ENCODE measurements at regions not wholly inside any gene's neighbourhood (a gene's known extent, or its start where the extent isn't known, plus 50 kb on each side); places are given as distances from the start of the nearest gene placed in this dataset.

DNA sequence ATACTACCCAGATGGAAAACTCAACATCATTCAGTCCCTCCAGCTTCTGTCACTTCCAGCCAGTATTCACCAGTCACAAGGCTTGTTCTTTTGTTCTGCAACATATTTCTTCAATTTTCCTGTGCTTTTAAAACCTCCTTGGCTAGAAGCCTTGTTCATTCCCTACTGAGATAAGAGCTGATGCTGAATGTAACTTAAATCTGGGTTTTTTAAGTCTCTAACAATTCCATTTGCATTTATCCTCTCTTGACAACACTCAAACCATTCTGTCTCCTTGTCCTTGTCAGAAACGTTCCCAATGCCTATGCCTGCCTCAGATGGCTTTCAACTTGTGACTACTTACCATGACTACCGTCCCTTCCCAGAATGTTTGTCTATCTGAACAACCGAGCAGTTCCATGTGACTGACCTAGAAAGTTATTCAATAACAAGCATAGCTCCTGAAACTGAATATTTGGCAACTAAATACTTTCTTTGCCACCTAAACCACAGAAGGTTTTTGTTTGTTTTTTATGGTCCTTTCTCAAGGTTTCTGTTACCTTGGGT is 682.9 kb upstream of the GALNTL6 start:
- no peak overlapping the region for H3K4me3 ChIP-seq
- DNase-seq (ENCODE audit: low spot score in 2 of 2), result no peak
- no peaks in the 10 kb centered on the region for H3K27me3 ChIP-seq
- H3K4me1 ChIP-seq, result no peaks in the 10 kb centered on the region
- no peaks in the 10 kb centered on the region for H3K9me3 ChIP-seq
- intact Hi-C loops (cut with DNase I; ENCODE audit: low total_unique reads), result no loop called here
- H3K36me3 ChIP-seq, result no peaks in the 10 kb centered on the region
- no peak overlapping the region for H3K27ac ChIP-seq
- TF ChIP-seq POLR2AphosphoS5 (IDR thresholded peaks at IDR 0.05), result no peak
- TF ChIP-seq POLR2A (IDR thresholded peaks at IDR 0.05), result no peak
- TF ChIP-seq, protein P1, sequence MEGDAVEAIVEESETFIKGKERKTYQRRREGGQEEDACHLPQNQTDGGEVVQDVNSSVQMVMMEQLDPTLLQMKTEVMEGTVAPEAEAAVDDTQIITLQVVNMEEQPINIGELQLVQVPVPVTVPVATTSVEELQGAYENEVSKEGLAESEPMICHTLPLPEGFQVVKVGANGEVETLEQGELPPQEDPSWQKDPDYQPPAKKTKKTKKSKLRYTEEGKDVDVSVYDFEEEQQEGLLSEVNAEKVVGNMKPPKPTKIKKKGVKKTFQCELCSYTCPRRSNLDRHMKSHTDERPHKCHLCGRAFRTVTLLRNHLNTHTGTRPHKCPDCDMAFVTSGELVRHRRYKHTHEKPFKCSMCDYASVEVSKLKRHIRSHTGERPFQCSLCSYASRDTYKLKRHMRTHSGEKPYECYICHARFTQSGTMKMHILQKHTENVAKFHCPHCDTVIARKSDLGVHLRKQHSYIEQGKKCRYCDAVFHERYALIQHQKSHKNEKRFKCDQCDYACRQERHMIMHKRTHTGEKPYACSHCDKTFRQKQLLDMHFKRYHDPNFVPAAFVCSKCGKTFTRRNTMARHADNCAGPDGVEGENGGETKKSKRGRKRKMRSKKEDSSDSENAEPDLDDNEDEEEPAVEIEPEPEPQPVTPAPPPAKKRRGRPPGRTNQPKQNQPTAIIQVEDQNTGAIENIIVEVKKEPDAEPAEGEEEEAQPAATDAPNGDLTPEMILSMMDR (IDR thresholded peaks at IDR 0.05), result no peak

DNA sequence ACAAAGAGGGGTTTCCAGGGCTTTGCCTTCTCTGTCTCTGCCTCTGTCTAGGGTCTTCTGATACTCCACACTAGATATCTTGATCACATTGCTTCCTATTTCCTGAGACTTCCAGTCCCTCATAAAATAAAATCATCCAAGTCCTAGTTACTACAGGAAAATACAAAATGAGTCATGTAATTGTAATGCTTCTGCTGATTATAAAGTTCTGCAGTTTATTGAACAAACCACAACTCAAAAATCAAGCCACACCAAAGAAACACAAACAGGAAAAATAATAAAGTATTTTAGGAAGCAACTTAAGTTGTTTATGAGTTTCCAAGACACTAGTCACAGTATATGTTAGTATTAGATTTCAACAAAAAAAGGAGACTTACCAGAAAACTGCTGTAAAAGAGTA is 695.1 kb upstream of the GALNTL6 start:
- intact Hi-C loops (cut with DNase I; ENCODE audit: low total_unique reads), result no loop called here

DNA sequence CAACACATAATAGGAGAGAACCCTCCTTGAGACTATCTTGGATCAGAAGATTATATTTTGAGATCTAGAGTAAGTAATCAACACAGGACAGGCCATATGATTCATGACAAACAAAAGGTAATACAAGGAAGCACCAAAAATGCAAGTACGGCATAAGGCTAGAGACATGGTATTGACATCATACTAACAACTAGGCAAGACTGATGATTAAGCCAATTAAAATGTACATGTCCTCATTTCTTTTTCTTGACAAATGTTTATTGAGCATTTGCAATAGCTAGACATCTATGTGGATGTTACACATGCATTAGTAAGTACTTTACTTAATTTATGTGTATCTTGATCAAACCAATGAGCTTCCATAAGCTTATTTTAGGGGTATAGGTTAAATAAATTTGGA is 695.7 kb upstream of the GALNTL6 start:
- DNase-seq (ENCODE audit: low spot score in 2 of 2), result no peak
- H3K4me1 ChIP-seq, result no peaks in the 10 kb centered on the region
- peaks cover 0 to 13% of the 10 kb centered on the region in 2 donors for H3K9me3 ChIP-seq
- intact Hi-C loops (cut with DNase I; ENCODE audit: low total_unique reads), result no loop called here
- H3K36me3 ChIP-seq, result no peaks in the 10 kb centered on the region
- H3K4me3 ChIP-seq, result no peak overlapping the region
- TF ChIP-seq POLR2A (IDR thresholded peaks at IDR 0.05), result no peak
- TF ChIP-seq, protein P1 (IDR thresholded peaks at IDR 0.05), result no peak
- TF ChIP-seq POLR2AphosphoS5 (IDR thresholded peaks at IDR 0.05), result no peak
- H3K27me3 ChIP-seq, result no peaks in the 10 kb centered on the region
- H3K27ac ChIP-seq, result no peak overlapping the region

More for the DNA sequence above, 695.1 kb upstream of the GALNTL6 start:
- no peak for DNase-seq (ENCODE audit: low spot score in 2 of 2)
- H3K27me3 ChIP-seq, result no peaks in the 10 kb centered on the region
- TF ChIP-seq POLR2A (IDR thresholded peaks at IDR 0.05) (no peak), POLR2AphosphoS5 (IDR thresholded peaks at IDR 0.05) (no peak)
- TF ChIP-seq, protein P1 (IDR thresholded peaks at IDR 0.05), result no peak
- peaks cover 0 to 14% of the 10 kb centered on the region in 2 donors for H3K9me3 ChIP-seq
- no peaks in the 10 kb centered on the region for H3K36me3 ChIP-seq
- no peaks in the 10 kb centered on the region for H3K4me1 ChIP-seq
- H3K4me3 ChIP-seq, result no peak overlapping the region
- H3K27ac ChIP-seq, result no peak overlapping the region

DNA sequence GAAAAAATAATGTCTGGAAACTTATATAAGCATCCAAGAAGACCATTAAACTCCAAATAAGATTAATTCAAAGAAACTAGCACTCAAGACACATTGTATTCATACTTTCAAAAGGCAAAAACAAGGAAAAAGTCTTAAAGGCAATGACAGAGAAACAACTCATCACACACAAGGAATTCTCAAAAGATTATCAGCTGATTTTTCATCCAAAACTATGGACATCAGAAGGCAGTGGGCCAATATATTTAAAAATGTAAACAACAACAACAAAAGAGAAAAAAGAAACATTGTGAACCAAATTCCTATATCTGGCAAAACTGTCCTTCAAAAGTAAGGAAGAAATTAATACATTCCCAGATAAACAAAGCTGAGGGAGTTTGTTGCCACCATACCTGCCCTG is 711.4 kb upstream of the GALNTL6 start:
- TF ChIP-seq POLR2AphosphoS5 (IDR thresholded peaks at IDR 0.05) (no peak), POLR2A (IDR thresholded peaks at IDR 0.05) (no peak)
- TF ChIP-seq, protein P1 (IDR thresholded peaks at IDR 0.05), result no peak
- no peak overlapping the region for H3K27ac ChIP-seq
- no peak for DNase-seq (ENCODE audit: low spot score in 2 of 2)
- no peaks in the 10 kb centered on the region for H3K9me3 ChIP-seq
- no peaks in the 10 kb centered on the region for H3K4me1 ChIP-seq
- no peaks in the 10 kb centered on the region for H3K36me3 ChIP-seq
- H3K4me3 ChIP-seq, result no peak overlapping the region
- intact Hi-C loops (cut with DNase I; ENCODE audit: low total_unique reads), result no loop called here
- H3K27me3 ChIP-seq, result no peaks in the 10 kb centered on the region

DNA sequence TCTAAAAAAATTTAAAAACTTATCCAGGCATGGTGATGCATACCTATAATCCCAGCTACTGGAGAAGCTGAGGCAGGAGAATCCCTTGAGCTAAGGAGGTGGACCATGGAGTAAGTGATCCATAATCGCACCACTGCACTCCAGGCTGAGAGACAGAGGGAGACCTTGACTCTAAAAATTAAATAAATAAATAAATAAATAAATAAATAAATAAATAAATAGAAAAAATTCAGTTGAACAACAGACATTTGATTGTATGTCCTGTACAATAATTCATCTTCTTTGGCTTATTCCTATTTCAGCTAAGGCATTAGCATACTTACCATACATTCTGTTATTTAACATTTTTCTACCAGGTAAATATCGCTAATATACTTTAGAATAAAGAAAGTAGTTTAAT is 726.1 kb upstream of the GALNTL6 start:
- Histone ChIP-seq H3K9me3 (peaks cover 0 to 14% of the 10 kb centered on the region in 2 donors), H3K27me3 (no peaks in the 10 kb centered on the region)
- intact Hi-C loops (cut with DNase I; ENCODE audit: low total_unique reads), result no loop called here

More for the DNA sequence above, 726.1 kb upstream of the GALNTL6 start:
- no peaks in the 10 kb centered on the region for H3K36me3 ChIP-seq
- H3K4me1 ChIP-seq, result no peaks in the 10 kb centered on the region
- H3K4me3 ChIP-seq, result no peak overlapping the region
- DNase-seq (ENCODE audit: low spot score in 2 of 2), result no peak
- TF ChIP-seq POLR2A (IDR thresholded peaks at IDR 0.05), result no peak
- TF ChIP-seq, protein P1 (IDR thresholded peaks at IDR 0.05), result no peak
- TF ChIP-seq POLR2AphosphoS5 (IDR thresholded peaks at IDR 0.05), result no peak
- H3K27ac ChIP-seq, result no peak overlapping the region

Measured in breast epithelium (tissue), 4 donors.